NCI-H146 treated with DMSO at 0.1 percent for 48 hours (cell line): ENCODE measurements at regions not wholly inside any gene's neighbourhood (a gene's known extent, or its start where the extent isn't known, plus 50 kb on each side); places are given as distances from the start of the nearest gene placed in this dataset.

Experiments
- DNase-seq: peaks from one replicate; lab custom pipeline; 2025; ENCODE audit not compliant: unreplicated experiment; lab: John Stamatoyannopoulos, UW

DNA sequence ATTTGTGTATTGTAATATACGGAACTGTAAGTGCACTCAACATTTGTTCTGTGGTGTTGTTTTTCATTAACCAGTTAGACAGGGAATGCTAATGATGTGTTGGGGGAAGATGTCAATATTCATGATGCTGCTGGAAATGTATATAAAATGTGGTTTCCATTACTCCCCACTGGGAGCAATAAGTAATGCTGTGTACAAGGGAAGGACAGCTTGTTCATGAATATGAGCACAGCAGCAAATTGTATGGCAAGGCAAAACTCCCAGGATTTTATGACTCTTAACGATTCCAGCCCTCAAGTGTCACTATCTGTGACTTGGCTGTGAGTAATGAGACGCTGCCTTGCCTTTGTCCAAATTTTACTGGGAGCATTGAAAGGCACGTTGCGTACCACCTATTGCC is 312.4 kb upstream of the DDX18 start:
- no peak for DNase-seq

DNA sequence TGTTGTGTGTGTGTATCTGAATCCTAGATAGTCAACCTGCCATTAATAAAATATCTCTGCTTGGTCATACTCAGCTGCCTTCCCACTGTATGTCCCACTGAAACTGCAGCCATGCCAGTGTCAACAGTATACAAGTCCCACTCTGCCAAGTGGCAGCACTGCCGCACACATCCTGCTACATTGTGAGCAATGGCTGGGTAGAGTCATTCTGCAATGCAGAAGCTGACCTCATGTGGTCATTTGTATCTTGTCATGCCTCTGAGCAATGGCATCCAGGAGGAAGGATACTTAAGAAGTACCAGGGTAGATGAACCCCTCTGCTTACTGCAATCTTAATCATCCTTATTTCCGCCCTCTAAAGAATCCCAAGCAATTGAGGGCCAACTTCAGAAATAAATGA is 302.2 kb upstream of the DDX18 start:
- no peak for DNase-seq

DNA sequence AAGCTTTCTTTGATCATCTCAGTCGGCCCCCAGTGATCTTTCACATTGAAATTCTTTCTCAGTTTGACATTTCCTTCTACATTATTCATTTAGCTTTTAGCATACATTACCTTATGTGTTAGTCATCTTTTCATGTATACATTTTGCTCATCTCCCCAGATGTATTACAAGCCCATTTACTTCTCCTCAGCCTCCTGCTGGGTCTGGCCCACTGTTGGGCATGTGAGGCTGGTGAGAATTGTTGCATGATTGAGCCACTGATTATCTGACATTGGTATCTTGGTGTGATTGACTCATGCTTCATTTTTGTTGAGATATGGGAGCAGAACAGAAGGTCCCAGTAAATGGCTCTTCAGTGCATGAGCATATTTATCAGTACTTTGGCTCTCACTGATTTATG is 300.1 kb upstream of the DDX18 start:
- DNase-seq: no peak

DNA sequence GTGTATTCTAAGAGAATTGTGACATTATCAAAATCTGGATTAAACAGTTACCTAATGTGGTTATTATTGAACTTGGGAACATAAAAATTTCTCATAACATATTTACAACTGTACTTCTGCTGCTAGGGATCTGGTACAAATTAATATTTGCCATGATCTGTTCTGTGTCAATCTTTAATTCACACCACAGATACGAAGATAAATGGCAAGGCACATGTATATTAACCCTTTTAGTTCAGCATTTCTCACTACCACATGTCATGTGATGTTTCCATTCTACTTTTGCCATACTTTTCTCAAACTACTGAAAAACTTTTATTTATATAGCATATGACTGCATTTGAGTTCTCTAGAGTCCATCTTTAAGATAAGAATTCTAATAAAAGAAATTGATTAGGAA is 295.3 kb upstream of the DDX18 start:
- no peak for DNase-seq

DNA sequence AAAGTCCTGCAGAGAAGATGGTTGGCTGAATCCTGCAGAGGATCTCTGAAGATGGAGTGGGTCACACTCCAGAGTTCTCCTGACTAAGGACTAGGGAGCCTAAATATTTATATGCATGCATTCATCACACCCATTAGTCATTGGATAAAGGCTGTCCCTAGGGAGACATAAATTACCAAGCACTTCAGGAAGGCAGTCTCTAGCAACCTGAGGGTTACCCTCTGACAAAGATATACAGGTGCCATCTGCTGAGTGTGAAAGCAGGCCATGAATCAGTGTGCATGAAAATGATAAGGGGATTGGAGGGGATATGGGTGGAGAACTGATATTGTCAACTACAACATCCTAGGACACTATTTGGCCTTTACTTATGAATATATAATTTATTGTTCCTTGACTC is 294.8 kb upstream of the DDX18 start:
- DNase-seq: no peak

DNA sequence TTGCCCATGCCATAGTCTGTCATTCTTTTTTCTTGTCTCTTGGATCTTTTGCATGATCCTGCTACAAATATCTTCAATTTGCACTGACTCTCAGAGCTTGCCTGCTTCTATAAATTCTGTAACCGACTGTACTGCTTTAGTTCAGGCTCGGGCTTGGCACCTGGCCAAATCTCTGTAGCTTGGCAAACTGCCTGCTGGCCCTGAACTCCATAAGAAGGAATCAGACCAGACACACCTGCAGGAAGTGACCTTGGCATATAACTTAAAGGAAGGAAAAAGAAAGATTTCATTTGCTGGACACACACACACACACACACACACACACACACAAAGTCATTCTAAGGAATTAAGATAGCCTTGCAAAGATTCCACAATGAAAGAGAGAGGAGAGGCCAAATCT is 291.2 kb upstream of the DDX18 start:
- DNase-seq: no peak

DNA sequence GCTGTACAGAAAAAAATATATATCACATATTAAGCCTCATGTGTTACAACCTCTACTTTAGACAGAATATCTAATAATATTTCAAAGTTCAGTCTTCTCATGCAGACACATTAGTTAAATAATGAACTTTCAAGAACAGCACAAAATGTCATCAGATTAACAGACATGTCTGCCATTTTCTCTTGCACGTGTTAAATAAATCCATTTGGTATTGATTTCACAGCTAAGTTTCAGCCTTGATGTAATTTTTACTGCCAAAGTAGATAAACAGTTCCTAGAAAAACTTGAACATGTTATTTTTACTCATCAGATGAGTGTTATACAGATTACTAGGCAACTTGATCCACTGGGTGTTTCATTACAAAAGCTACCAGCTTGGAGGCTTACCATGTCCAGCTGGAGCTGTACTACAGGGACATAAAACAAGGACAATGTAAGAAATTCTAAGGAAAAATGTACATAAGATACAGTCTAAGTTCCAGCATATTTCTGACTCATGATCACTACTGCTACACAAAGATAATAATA is 290.7 kb upstream of the DDX18 start:
- no peak for DNase-seq

DNA sequence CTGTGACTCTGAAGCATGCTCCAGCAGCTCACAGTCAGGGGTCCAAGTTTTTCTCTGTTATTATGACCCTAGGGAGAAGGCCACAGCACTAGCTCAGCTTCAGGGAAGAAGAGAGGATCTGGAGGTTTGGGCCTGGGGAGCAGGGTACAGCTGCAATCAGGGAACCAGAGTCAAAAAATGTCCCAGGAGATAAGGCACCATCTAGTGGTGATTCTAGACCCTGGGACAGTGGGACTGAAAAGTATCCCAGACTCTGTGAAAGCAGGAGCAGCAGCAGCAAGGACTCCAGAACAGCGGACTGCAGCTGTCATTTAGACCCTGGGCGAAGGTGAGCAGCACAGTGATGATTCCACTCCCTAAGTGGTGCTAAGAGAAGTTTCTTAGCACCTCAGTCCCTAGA is 278.4 kb upstream of the DDX18 start:
- DNase-seq: no peak

DNA sequence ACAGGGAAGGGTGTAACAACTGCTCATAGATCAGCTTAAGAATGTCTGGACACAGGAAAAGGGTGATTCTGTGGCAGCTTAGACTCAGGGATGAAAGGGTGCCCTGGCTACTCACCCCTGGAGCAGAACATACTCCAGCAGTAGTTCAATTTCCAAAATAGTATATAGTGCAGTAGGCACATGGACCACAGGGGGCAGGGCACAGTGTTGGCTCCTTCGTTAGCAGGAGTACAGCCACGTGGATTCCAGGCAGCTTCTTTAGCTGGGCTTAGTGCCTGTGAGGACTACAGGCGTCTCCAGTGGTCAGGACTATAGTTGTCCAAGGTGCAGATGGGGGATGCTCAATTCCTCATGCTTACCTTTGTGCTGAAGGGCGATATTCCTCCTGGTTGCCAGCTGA is 277.5 kb upstream of the DDX18 start:
- DNase-seq: no peak

DNA sequence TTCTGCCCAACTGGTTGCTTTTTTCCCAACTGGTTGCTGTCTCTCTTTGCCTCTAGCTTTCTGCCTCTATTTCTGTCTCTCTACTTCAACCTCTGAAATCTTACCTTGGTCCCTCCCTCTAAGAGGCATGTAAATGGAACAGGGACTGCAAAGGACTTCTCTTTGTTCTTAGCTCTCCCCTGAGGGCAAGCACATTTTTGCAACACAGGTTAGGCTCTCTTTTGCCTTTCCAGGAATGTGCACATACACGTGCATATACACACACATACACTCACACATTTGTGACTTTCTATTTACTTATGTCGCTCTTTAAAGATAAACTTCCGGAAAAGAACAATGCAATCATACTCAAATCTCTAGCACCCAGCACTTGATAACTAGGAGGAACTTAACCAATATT is 262.6 kb upstream of the DDX18 start:
- DNase-seq: no peak

DNA sequence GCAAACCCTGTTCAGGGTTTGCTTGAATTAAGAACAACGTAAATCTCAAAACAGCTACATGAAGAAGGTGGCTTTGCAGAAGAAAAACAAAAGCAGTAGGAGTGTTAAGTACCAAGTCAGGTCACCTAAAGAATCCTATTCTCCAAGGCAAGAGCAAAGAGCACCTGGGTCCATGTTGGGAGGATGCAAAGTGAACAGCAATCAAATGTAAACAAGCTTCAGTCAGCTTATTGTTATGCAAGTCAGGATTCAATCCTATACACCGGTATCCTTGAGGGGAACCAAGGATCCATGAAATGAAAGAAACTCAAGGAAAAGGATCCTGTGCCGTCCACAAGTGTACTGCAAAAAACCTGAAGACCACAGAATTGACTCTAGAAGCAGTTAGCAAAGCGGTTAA is 261.0 kb upstream of the DDX18 start:
- DNase-seq: no peak

DNA sequence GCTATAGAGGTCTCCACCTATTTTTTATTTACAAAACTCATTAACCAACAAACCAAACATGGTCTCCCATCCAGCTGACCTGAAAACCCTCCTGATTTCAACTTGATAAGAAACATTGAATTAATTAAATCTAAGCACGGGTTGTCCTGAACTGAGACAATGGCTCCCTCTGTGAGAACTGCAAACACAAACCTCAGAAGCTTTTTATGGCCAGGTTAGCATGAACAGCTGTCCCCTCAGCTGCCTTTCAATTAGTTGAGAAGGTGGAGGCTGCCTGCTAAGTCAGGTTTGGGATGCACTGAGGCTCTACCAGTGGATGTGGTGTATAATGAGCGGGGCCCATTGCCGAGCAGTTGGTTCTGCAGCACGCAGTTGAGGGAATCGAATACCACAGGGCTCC is 258.5 kb upstream of the DDX18 start:
- DNase-seq: no peak

DNA sequence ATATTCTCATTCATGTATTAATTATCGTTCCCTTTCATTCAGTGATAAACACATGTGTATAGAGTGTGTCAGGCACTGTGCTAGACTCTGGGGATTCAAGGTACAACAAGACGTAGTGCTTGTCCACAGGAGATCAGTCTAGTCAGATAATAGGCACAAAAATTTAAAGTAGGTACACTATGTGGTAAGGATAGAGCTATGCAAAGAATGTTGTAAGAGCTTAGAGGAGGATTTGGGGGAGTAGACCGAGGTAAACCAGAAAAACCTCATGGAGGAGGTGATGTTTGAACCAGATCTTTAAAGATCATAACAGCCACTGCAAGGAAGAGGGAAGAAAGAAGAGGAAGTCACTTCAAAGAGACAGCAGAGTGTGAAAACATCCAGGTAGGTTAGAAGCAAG is 256.9 kb upstream of the DDX18 start:
- DNase-seq: no peak

DNA sequence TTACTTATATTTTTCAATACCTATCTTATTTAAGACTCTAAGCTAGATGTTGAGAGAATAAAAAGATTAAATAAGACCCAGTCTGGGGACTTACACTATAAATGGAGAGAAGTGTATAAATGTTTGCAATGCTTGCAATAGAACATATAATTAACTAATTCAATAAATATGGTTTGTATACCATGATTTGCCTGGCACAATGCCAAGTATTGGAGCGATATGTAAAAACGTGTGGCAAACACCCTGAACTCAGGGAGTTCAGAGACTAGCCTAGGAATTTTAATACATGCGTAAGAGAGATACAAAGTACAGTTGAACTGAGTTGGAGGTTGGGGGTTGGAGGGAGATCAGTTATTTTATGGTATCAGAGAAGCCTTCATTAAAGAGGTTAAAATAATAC is 251.8 kb upstream of the DDX18 start:
- no peak for DNase-seq

DNA sequence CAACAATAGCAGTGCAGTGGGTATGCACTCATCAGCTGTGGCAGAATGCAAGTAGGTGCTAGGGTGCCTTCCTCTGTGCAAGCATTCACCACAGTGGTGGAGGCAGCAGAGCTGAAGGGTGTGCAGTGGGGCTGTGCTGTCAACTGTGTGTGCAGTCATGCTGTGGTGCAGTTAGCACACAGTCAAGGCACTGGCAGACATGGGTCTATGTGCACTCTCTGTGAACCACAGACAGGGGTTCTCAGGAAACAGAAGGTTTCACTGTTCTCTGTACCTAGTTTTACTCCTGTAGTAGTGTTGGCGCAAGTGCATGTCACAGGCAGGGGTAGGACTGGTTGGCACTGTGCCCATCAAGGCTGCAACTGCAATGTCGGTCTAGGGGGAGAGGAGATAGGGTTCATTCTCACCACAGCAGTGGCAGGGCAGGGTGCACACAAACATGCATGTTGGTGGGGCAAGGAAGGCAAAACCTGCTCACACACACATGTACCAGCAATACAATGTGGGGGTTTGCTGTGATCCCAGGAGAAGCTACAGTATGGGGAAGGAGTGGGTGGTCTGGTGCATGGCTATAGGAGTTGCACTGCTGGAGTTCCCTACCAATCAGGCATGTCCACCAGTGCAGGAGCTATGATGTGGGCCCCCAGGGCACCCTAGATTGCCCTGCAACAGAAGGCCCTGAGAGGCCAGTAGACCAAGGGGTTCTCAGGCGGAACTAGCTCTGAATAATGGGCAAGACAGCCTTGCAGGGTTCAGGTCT is 242.7 kb upstream of the DDX18 start:
- no peak for DNase-seq

DNA sequence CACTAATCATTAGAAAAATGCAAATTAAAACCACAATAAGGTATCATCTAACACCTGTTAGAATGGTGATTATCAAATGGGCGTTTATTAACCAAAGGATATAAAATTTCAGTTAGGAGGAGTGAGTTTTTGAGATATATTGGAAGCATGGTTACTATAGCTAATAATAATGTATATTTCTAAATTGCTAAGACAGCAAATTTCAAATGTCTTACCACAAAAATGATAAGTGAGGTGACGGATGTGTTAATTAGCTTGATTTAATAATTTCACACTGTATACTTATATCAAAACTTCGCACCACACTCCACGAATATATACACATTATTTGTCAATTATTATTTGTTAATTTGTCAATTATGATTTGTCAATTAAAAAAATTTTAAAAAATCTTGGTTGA is 227.2 kb upstream of the DDX18 start:
- no peak for DNase-seq

DNA sequence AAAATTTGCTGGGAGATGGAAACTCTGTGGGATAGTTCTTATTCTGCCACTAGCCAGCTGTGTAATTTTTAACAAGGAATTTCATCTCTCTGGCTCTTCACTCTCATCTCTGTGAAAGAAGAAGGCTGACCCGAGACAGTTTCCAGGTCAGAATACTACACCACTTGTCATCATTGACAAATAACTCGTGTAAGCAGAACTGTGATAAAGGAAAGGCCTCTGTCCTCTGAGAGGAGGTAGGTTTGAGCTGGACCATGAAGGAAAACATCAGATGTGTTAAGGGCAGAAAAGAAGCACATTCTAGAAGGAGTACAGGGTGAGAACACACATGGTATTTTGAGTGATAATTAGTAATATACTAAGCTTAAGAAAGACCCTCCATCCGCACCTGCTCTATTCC is 211.4 kb upstream of the DDX18 start:
- no peak for DNase-seq

DNA sequence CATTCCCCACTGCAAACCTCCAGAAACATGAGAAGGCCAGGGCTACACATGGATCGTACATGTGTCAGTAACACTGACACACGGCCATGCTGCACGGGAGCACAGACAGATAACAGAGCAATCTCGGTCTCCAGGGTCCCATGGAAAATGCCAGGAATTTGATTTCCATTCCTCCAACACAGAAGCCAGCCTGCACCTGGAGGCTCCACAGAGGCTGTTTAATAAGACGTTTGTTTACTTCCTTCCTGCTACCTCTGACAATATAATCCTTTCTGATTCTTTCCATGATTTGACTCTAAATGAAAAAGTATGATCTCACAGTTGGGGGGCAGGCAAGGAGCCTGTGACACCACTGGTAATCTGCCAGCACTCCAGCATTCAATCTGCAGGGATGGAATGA is 210.9 kb upstream of the DDX18 start:
- DNase-seq: no peak

DNA sequence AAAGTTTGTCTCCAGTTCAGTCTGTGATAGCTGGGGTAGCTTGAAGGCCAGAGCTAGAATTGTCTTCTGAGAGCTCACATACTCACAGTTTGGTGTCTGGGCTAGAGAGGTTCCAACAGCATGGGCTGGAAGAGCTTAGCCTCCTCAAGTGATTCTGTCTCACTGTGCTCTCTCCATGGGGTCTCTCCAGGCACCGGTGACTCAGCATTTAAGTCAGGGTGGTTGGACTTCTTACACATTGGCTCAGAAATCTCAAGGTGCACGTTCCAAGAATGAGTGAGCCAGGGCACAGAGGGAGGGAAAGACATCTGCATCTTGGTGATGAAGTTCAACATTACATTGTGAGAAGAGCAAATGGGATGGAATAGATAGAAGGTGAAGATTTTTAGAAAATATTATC is 207.3 kb upstream of the DDX18 start:
- DNase-seq: no peak

DNA sequence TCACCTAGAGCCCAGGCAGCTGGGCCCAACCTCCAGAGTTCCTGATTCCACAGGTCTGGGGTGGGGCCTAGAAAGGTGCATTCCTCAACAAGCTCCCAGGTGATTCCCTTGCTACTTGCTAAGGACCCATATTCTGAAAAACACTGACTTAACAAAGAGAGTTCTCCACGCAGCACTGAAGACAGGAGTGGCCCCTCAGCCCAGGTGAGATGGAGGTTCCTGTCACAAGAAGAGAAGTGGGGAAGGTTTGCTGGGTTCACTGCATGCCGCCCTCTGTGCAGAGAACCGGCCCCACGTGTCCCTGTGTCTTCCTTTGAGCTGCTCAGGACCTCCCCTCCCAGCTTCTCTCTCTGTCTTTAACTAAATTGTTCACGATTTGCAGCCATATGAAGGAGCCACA is 201.4 kb upstream of the DDX18 start:
- no peak for DNase-seq

DNA sequence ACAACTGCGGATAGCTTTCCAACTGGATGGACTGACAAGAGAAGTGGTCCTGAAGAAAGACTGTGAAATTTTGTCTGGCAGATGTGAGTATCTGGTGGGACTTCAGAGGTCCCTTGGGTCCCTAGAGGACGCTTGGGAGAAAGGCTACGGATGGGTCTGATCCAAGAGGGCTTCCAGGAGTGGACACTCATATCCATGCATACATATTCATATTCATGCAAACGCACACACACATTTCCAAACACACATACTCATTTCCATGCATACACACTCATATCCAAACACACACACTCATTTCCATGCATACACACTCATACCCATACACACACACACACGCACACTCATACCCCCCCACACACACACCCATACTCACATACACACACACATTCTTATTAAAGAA is 200.2 kb upstream of the DDX18 start:
- no peak for DNase-seq

DNA sequence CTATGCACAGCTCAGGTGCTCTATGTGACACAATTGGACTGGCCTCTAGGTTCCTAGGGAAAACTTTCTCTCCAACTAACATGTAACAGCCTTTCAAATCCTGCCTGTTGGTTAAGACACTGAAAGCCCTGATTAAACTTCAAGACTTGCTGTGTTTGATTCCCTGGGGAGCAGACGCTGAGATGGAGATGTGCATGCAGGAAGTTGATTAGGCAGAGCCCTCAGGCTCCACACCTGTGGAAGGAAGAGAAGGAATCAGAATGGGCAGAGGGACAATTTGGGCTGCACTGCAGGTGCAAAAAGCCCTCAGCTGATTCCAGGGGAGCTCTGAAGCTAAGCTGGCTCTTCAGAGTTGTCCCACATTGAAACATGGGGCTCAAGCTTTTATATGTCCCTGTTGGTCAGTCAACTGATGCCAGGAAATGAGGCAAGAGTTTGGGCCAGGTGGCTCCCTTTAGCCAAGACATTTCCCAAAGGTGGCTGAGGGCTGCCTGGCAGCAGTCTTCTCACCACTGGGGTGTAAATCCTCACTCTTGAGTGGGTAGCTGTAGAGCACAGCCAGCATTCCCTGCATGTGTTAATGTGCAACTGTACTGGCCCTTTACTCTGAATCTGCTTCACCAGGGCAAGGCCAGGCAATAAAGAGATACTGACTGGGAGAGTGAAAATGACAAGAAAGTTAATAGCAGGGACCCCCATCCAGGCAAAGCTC is 199.5 kb upstream of the DDX18 start:
- no peak for DNase-seq

DNA sequence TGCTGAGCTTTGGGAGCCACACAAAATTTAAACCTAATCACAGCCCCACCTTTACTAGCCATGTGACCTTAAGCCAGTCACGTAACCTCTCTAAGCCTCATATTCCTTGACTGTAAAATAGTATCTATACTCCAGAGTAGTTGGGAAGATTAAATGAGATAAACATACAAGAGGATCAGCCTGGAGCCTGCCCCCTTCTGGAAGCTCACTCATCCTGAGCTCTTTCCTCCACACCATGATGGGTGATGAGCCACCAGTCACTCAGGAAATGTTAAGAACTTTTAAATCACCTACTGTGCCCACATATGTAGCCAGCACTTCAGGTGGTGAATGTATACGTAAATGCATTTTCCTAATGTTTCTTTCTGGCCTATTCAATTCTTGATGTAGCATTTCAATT is 195.9 kb upstream of the DDX18 start:
- no peak for DNase-seq
